ENCODE measurements at regions not wholly inside any gene's neighbourhood (a gene's known extent, or its start where the extent isn't known, plus 50 kb on each side); places are given as distances from the start of the nearest gene placed in this dataset.

- TF ChIP-seq, protein P1, sequence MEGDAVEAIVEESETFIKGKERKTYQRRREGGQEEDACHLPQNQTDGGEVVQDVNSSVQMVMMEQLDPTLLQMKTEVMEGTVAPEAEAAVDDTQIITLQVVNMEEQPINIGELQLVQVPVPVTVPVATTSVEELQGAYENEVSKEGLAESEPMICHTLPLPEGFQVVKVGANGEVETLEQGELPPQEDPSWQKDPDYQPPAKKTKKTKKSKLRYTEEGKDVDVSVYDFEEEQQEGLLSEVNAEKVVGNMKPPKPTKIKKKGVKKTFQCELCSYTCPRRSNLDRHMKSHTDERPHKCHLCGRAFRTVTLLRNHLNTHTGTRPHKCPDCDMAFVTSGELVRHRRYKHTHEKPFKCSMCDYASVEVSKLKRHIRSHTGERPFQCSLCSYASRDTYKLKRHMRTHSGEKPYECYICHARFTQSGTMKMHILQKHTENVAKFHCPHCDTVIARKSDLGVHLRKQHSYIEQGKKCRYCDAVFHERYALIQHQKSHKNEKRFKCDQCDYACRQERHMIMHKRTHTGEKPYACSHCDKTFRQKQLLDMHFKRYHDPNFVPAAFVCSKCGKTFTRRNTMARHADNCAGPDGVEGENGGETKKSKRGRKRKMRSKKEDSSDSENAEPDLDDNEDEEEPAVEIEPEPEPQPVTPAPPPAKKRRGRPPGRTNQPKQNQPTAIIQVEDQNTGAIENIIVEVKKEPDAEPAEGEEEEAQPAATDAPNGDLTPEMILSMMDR (IDR thresholded peaks at IDR 0.05) = no peak
- TF ChIP-seq POLR2A (IDR thresholded peaks at IDR 0.05) = no peak
Observed at GRCh38 chr11:119828006-119828405, 99.0 kb upstream of the NECTIN1 start.

Data from Peyer's patch (tissue), 4 donors.